Large intestine (tissue), 3 donors: ENCODE measurements at regions not wholly inside any gene's neighbourhood (a gene's known extent, or its start where the extent isn't known, plus 50 kb on each side); places are given as distances from the start of the nearest gene placed in this dataset.
"Not testable (repeated sequence)": the region's sequence is repeated elsewhere in the genome, so short reads cannot be mapped to it uniquely, and the experiment has no call there.

Source experiments
- DNase-seq, 2 donors: peaks; one replicate each; pipeline versions ENCODE4 v3.0.0 to v3.0.0-alpha.2; 2013
- H3K27ac ChIP-seq: one replicate; pipeline ENCODE4 v1.5.1; 2013; ENCODE audit warnings: low read length
- H3K27me3 ChIP-seq: 2 replicates; pipeline ENCODE4 v1.6.1; 2013; ENCODE audit warnings: low read length; ENCODE audit not compliant: control insufficient read depth, insufficient read depth
- H3K36me3 ChIP-seq: 2 replicates; pipeline ENCODE4 v1.6.1; 2013; ENCODE audit warnings: low read length; ENCODE audit not compliant: control insufficient read depth, insufficient read depth
- H3K4me1 ChIP-seq: one replicate; pipeline ENCODE4 v1.6.1; 2013; ENCODE audit warnings: low read length; ENCODE audit not compliant: control insufficient read depth, insufficient read depth
- H3K4me3 ChIP-seq: one replicate; pipeline ENCODE4 v1.5.1; 2013; ENCODE audit warnings: low read length
- H3K9me3 ChIP-seq: one replicate; pipeline ENCODE4 v1.6.1; 2013; ENCODE audit warnings: mild to moderate bottlenecking, low read depth, low read length, moderate library complexity; ENCODE audit not compliant: control insufficient read depth
- WGBS: methylation state at CpG from one replicate; pipeline ENCODE4 v1.1.5; 2013; ENCODE audit warnings: low lambda C conversion rate; ENCODE audit not compliant: insufficient coverage; 5-methylcytosine and 5-hydroxymethylcytosine counted together

DNA sequence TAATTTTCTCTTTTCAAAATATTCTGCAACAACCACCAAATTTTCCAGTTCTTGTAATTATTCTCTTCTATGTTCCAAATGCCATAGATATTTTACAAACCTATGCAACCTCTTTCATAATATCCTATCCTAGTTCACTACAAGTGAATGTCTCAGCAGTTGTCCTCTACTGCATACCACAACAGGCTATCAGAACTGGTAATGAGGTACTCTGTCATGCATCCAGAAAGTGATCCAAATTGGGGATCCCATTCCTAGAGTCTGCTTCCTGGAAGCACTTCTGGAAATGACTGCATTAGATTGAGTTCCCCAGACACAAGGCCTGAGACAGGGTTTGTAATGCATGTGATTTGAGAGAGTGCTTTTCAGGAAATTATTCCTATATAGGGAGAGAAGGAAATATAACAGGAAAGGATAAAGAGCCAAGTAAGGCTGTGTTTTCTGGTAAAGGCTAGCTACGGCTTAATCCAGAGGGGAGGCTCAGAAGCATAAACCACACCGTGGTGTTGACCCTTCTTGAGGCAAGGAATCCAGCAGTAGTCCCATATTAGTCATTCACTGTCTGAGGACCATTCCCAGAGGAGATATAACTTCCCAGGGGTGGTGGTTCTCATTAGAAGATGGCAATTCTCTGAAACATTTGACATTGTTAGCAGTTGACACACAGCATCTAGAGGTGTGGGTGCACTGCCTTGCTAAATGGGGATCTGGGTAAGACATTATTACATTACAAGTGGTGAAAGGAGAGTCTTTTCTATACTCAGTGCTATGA is 80.3 kb upstream of the FST start:
- WGBS: no CpG with 5 or more reads among the region's 2 CpGs
- H3K36me3 ChIP-seq: no peaks in the 10 kb centered on the region

DNA sequence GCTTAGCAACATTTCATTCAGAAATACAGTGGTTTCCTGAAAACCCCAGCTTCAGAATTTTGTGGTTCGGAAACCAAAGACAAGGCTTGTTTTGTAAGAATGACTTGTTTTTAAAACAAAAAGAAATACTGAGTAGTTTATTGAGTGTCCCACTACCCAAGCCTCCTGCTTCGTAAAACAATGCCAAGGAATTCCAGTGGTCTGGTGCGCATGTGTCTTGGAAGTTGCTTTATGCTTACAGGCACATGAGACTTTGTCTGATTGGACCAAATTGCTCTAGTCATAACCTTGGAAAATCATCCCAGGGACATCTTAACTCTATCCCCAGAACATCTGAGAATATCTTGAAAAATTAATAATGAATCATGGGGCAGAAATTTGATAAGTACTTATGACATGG is 77.1 kb upstream of the FST start:
- Histone ChIP-seq H3K27ac (no peak overlapping the region), H3K36me3 (no peaks in the 10 kb centered on the region), H3K9me3 (no peaks in the 10 kb centered on the region), H3K4me1 (no peaks in the 10 kb centered on the region), H3K27me3 (no peaks in the 10 kb centered on the region), H3K4me3 (no peak overlapping the region)
- DNase-seq: no peak
- WGBS: no CpG with 5 or more reads among the region's 3 CpGs

More for the DNA sequence above, 80.3 kb upstream of the FST start:
- H3K9me3 ChIP-seq: no peaks in the 10 kb centered on the region
- DNase-seq: no peak
- no peak overlapping the region for H3K27ac ChIP-seq
- H3K27me3 ChIP-seq: no peaks in the 10 kb centered on the region
- no peak overlapping the region for H3K4me3 ChIP-seq
- H3K4me1 ChIP-seq: no peaks in the 10 kb centered on the region

DNA sequence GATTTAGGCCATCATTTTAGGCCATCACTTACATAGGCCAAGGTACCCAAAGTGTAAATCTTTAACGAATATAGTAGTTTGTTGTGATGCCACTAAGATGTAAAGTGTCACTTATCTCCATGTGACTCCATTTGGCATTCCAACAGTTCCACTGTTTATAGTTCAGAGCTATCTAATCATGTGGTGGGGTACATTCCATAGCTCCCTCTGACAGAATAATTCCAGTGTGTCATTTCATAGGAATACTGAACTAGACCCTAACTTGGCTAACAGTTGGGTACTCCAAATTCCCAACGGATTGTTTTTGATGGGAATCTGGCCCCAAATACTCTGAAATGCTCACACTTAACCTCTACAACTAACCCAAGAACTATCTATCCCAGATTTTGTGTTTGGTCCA is 76.7 kb upstream of the FST start:
- Histone ChIP-seq H3K36me3 (no peaks in the 10 kb centered on the region), H3K27me3 (no peaks in the 10 kb centered on the region), H3K4me1 (no peaks in the 10 kb centered on the region), H3K27ac (no peak overlapping the region), H3K4me3 (no peak overlapping the region), H3K9me3 (no peaks in the 10 kb centered on the region)
- WGBS: no CpG with 5 or more reads among the region's 2 CpGs
- DNase-seq: no peak

DNA sequence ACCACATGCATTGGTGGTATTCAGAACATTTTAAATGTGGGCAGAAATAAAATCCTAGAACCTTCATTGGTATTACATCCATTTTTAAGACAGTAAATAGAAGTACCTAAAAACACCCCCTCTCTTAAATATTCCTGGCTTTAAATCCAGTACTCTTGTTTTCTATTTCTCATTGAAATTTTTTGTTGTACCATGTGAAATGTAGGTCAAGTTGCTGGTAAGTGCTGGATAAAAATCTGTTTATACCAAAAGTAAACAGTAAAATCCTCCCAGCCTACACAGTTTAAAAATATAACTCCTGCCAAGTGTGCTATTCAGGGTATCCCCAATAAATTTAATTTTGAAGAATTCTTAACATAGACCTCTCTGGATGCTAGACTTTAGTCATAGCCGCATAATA is 75.0 kb upstream of the FST start:
- Histone ChIP-seq H3K27ac (no peak overlapping the region), H3K4me1 (no peaks in the 10 kb centered on the region), H3K9me3 (no peaks in the 10 kb centered on the region), H3K27me3 (no peaks in the 10 kb centered on the region), H3K36me3 (no peaks in the 10 kb centered on the region), H3K4me3 (no peak overlapping the region)
- no peak for DNase-seq
- WGBS: 100% methylated on average over 1 of the region's 1 CpG

DNA sequence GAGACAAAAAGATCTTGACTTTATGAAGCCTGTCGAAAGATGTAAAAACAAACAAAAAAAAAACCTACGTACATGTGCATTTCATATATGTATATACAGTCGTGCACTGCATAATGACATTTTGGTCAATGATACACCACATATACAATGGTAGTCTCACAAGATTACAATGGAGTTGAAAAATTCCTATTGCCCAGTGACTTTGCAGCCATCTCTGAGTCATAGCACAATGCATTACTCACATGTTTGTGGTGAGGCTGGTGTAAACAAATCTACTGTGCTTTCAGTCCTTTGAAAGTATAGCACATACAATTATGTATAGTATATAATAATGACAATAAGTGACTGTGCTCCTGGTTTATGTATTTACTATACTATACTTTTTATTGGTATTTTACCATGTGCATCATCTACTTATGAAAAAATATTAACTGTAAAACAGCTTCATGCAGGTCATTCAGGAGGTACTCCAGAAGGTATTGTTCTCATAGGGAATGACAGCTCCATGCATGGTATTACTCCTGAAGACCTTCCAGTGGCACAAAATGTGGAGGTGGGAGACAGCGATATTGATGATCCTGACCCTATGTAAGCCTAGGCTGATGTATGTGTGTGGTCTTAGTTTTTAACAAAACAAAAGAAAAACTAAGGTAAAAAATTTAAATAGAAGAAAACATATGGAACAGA is 73.7 kb upstream of the FST start:
- Histone ChIP-seq H3K36me3 (no peaks in the 10 kb centered on the region), H3K9me3 (no peaks in the 10 kb centered on the region), H3K27me3 (no peaks in the 10 kb centered on the region), H3K4me3 (no peak overlapping the region), H3K4me1 (no peaks in the 10 kb centered on the region), H3K27ac (no peak overlapping the region)
- WGBS: 92% methylated on average over 2 of the region's 4 CpGs
- no peak for DNase-seq

DNA sequence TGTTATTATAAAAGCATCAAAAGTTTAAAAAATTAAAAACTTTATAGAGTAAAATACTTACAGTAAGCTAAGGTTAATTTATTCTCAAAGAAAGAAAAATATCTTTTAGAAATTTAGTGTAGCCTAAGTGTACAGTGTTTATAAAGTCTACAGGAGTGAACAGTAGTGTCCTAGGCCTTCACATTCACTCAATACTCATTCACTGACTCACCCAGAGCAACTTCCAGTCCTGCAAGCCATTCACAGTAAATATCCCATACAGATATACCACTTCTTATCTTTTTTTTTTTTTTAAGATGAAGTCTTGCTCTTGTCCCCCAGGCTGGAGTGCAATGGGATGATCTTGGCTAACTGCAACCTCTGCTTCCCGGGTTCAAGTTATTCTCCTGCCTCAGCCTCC is 73.1 kb upstream of the FST start:
- Histone ChIP-seq H3K27ac (no peak overlapping the region), H3K27me3 (no peaks in the 10 kb centered on the region), H3K4me1 (no peaks in the 10 kb centered on the region), H3K36me3 (no peaks in the 10 kb centered on the region), H3K4me3 (no peak overlapping the region), H3K9me3 (no peaks in the 10 kb centered on the region)
- no peak for DNase-seq
- no CpG with 5 or more reads among the region's 1 CpG for WGBS

DNA sequence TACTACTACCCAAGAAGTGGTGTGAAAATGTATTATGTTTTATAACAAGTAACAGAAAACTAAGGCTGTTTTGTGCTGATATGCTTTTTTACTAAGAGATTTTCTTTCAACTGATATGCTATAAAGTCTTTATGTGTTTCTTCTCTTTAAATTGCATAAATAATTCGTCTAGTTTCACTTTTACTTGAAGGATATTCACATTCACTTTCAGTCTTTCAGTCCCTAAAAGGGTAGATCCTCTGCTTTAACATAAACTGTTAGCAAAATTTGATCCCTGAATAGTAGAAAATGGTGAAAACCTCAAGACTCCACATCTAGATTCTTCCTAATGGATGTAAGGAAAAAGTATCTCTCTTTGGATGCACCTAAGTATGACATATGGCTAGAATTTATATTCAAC is 69.0 kb upstream of the FST start:
- Histone ChIP-seq H3K36me3 (no peaks in the 10 kb centered on the region), H3K27me3 (no peaks in the 10 kb centered on the region), H3K27ac (no peak overlapping the region), H3K4me3 (no peak overlapping the region), H3K4me1 (no peaks in the 10 kb centered on the region), H3K9me3 (no peaks in the 10 kb centered on the region)
- DNase-seq: no peak
- WGBS: 71% methylated on average over 1 of the region's 1 CpG

DNA sequence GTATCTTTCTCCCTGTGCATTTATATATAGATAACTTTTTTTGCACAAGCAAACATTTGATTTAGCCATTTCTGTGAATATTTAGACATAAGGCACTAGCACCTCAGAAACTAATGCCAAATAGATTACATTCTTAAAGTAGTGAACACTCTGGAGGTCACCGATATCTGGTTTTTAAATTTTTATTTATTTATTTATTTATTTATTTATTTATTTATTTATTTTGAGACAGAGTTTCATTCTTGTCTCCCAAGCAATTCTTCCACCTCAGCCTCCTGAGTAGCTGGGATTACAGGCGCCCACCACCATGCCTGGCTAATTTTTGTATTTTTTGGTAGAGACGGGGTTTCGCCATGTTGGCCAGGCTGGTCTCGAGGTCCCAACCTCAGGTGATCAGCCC is 67.9 kb upstream of the FST start:
- not testable (repeated sequence) for H3K4me3 ChIP-seq, H3K9me3 ChIP-seq, H3K36me3 ChIP-seq, H3K4me1 ChIP-seq, H3K27ac ChIP-seq, H3K27me3 ChIP-seq, DNase-seq
- 95% methylated on average over 3 of the region's 5 CpGs for WGBS

DNA sequence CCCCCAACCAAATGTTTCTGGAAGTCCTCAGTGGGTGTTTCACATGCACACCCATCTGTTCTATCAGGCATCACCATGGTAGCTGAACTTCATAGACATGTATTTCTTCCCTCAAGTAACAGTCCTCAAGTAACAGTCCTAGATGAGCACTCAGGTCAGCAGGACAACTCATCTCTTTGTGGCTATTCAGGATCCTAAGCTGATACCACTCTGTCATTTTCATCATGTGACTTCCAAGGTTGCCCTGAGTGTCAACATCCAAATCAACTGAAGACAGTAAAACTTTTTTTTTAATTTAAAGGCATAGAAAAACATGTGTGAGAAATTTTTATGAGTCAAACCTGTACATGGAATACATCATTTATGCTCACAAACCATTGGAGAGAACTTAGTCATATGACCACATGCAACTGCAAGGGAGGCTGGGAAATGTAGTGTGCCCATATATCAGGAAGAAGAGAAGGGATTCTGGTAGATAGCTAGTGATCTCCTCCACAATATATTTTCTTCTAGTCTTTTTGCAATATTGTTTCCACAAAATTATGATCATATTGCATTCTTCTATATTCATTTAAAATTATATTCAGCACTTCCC is 64.2 kb upstream of the FST start:
- Histone ChIP-seq H3K36me3 (no peaks in the 10 kb centered on the region), H3K4me3 (no peak overlapping the region), H3K27me3 (no peaks in the 10 kb centered on the region), H3K9me3 (no peaks in the 10 kb centered on the region), H3K27ac (no peak overlapping the region), H3K4me1 (no peaks in the 10 kb centered on the region)
- DNase-seq: no peak

DNA sequence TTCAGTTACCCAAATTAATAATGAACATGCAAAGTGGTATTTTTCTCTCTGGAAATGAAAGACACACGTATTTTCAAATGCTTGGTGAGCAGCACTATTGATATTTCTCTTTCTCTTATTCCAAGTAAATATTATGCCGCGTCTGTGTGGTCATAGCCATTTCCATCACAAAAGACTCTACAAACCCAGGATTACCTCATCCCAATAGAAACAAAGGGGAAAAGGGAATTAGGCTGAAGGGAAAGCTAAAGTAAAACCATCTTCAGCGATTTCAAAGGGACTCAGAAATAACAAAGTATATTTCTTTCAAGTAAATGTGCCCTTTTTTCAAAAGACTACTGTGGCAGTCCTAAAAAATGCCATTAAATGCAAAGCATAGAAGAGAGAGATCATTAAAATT is 62.0 kb upstream of the FST start:
- 0% methylated on average over 1 of the region's 4 CpGs for WGBS
- H3K27me3 ChIP-seq: no peaks in the 10 kb centered on the region
- no peak overlapping the region for H3K4me3 ChIP-seq
- no peaks in the 10 kb centered on the region for H3K36me3 ChIP-seq
- H3K9me3 ChIP-seq: no peaks in the 10 kb centered on the region
- no peaks in the 10 kb centered on the region for H3K4me1 ChIP-seq
- no peak for DNase-seq
- H3K27ac ChIP-seq: no peak overlapping the region
